Caco-2 (cell line): ENCODE measurements at regions not wholly inside any gene's neighbourhood (a gene's known extent, or its start where the extent isn't known, plus 50 kb on each side); places are given as distances from the start of the nearest gene placed in this dataset.

Source experiments
- BruUV-seq: library from RNA; stranded (reverse); fragments of 400-500 nt; replicated peaks from 2 replicates; lab custom pipeline; 2021; lab: Mats Ljungman, UMichigan
- CTCF ChIA-PET: fragments of 300-600 bp; sonication (Branson Sonifier 250); formaldehyde crosslinking; loops from one replicate; lab custom pipeline; 2022; ENCODE audit warnings: antibody characterized with exemption; lab: Charles Lee
- POLR2A ChIA-PET: fragments of 300-600 bp; sonication (Branson Sonifier 250); formaldehyde crosslinking; loops from one replicate; lab custom pipeline; 2022; ENCODE audit warnings: antibody characterized with exemption; lab: Charles Lee
- DNase-seq, 2 experiments: peaks; one replicate each; pipeline versions ENCODE4 v3.0.0 to v3.0.0-alpha.2; 2020 to 2022
- H3K27me3 ChIP-seq: replicated peaks from 2 replicates; pipeline ENCODE4 v1.6.0; 2011; ENCODE audit warnings: low read length; ENCODE audit not compliant: control insufficient read depth, insufficient read depth
- H3K36me3 ChIP-seq: 2 replicates; pipeline ENCODE4 v1.5.1; 2011; ENCODE audit warnings: low read length; ENCODE audit not compliant: control insufficient read depth, insufficient read depth
- H3K4me1 ChIP-seq: fragments of 250-450 bp; sonication (Bioruptor Pico); 2 replicates; pipeline ENCODE4 v1.5.1; 2020; ENCODE audit warnings: mild to moderate bottlenecking
- H3K4me3 ChIP-seq: 2 replicates; pipeline ENCODE4 v1.5.1; 2011; ENCODE audit warnings: low read depth, mild to moderate bottlenecking, control low read depth, low read length
- H3K9me3 ChIP-seq: fragments of 250-450 bp; sonication (Bioruptor Pico); 2 replicates; pipeline ENCODE4 v1.5.1; 2020; ENCODE audit warnings: mild to moderate bottlenecking, moderate library complexity
- H3K27ac Mint-ChIP-seq: one replicate; pipeline ENCODE4 v1.8.0; 2022; ENCODE audit warnings: mixed read lengths; ENCODE audit not compliant: unreplicated experiment
- H3K27me3 Mint-ChIP-seq: one replicate; pipeline ENCODE4 v1.8.0; 2022; ENCODE audit warnings: mixed read lengths; ENCODE audit not compliant: insufficient read depth, unreplicated experiment
- H3K36me3 Mint-ChIP-seq: one replicate; pipeline ENCODE4 v1.8.0; 2022; ENCODE audit warnings: mild to moderate bottlenecking, mixed read lengths; ENCODE audit not compliant: insufficient read depth, unreplicated experiment
- H3K4me1 Mint-ChIP-seq: one replicate; pipeline ENCODE4 v1.8.0; 2022; ENCODE audit warnings: low read depth, mixed read lengths; ENCODE audit not compliant: unreplicated experiment
- H3K4me3 Mint-ChIP-seq: one replicate; pipeline ENCODE4 v1.8.0; 2022; ENCODE audit warnings: mild to moderate bottlenecking, moderate library complexity, mixed read lengths; ENCODE audit not compliant: unreplicated experiment
- H3K9me3 Mint-ChIP-seq: one replicate; pipeline ENCODE4 v1.8.0; 2022; ENCODE audit warnings: mixed read lengths; ENCODE audit not compliant: unreplicated experiment
- intact Hi-C: fragments of 100-400 bp; cut with micrococcal nuclease; formaldehyde crosslinking; loops from one replicate; pipeline ENCODE4 v1.10.0; 2022; ENCODE audit not compliant: unreplicated experiment
- TF ChIP-seq, protein P1 (sequence below), 2 experiments: fragments of 200-600 bp in 1 of 2; IDR thresholded peaks; 1 replicate in 1 of 2; 2 replicates in 1 of 2; pipeline versions ENCODE4 v1.5.1 to v1.8.0; 2011 to 2022; ENCODE audit warnings: antibody characterized with exemption in 1 of 2, control low read depth in 1 of 2, inconsistent platforms in 1 of 2, low read depth in 1 of 2, low read length in 1 of 2, mild to moderate bottlenecking in 1 of 2, moderate library complexity in 1 of 2; ENCODE audit not compliant: insufficient read depth in 1 of 2, severe bottlenecking in 1 of 2, unreplicated experiment in 1 of 2

DNA sequence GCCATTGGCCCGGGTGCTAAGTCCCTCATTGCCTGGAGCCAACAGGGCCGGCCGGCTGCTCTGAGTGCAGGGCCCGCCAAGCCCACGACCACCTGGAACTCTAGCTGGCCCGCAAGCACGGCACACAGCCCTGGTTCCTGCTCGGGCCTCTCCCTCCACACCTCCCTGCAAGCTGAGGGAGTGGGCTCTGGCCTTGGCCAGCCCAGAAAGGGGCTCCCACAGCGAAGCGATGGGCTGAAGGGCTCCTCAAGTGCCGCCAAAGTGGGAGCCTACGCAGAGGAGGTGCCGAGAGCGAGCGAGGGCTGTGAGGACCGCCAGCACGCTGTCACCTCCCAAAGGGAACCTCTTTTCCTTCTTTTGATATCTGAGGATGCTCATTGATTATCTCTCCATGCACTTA is 283.4 kb downstream of the PRDM2 start:
- H3K4me1 Mint-ChIP-seq: no peaks in the 10 kb centered on the region
- intact Hi-C loops: no loop called here
- H3K36me3 Mint-ChIP-seq: no peaks in the 10 kb centered on the region
- TF ChIP-seq, protein P1, sequence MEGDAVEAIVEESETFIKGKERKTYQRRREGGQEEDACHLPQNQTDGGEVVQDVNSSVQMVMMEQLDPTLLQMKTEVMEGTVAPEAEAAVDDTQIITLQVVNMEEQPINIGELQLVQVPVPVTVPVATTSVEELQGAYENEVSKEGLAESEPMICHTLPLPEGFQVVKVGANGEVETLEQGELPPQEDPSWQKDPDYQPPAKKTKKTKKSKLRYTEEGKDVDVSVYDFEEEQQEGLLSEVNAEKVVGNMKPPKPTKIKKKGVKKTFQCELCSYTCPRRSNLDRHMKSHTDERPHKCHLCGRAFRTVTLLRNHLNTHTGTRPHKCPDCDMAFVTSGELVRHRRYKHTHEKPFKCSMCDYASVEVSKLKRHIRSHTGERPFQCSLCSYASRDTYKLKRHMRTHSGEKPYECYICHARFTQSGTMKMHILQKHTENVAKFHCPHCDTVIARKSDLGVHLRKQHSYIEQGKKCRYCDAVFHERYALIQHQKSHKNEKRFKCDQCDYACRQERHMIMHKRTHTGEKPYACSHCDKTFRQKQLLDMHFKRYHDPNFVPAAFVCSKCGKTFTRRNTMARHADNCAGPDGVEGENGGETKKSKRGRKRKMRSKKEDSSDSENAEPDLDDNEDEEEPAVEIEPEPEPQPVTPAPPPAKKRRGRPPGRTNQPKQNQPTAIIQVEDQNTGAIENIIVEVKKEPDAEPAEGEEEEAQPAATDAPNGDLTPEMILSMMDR (IDR thresholded peaks at IDR 0.05; ENCODE audit: insufficient read depth in 1 of 2, low read depth in 1 of 2, low read length in 1 of 2, severe bottlenecking in 1 of 2, unreplicated experiment in 1 of 2): no peak
- Histone ChIP-seq H3K27me3 (no peaks in the 10 kb centered on the region), H3K36me3 (no peaks in the 10 kb centered on the region), H3K9me3 (no peaks in the 10 kb centered on the region), H3K4me3 (no peak overlapping the region), H3K4me1 (no peaks in the 10 kb centered on the region)
- H3K27me3 Mint-ChIP-seq: no peaks in the 10 kb centered on the region
- peaks cover 9% of the 10 kb centered on the region for H3K9me3 Mint-ChIP-seq
- no peak overlapping the region for H3K27ac Mint-ChIP-seq
- CTCF ChIA-PET: no interaction called here
- no TSS peak for BruUV-seq
- DNase-seq: no peak
- POLR2A ChIA-PET: no interaction called here
- H3K4me3 Mint-ChIP-seq: no peak overlapping the region

DNA sequence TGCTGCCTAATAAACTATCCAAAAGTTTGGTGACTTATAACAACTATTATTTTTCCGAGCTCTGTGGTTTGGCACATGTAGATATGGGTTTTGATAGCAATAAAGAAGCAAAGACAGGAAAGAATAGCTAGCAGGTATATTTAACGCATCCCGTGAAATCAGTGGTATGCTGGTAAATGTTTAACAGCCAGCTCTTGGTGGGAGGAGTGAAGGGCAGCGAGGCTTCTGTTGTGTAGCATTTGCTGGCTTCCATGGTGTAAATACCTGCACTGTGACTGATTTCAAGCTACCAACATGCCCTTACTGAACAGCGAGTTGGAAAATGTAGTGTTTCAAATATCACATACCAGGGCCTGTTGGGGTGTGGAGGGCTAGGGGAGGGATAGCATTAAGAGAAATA is 291.0 kb downstream of the PRDM2 start:
- Mint-ChIP-seq H3K4me1 (no peaks in the 10 kb centered on the region), H3K9me3 (no peaks in the 10 kb centered on the region), H3K4me3 (no peak overlapping the region), H3K27ac (no peak overlapping the region), H3K36me3 (no peaks in the 10 kb centered on the region), H3K27me3 (peaks cover 2% of the 10 kb centered on the region)
- Histone ChIP-seq H3K4me1 (no peaks in the 10 kb centered on the region), H3K27me3 (no peaks in the 10 kb centered on the region), H3K9me3 (no peaks in the 10 kb centered on the region), H3K4me3 (no peak overlapping the region), H3K36me3 (no peaks in the 10 kb centered on the region)
- no peak for DNase-seq
- no TSS peak for BruUV-seq
- ChIA-PET CTCF (no interaction called here), POLR2A (no interaction called here)
- TF ChIP-seq, protein P1 (IDR thresholded peaks at IDR 0.05; ENCODE audit: insufficient read depth in 1 of 2, low read depth in 1 of 2, low read length in 1 of 2, severe bottlenecking in 1 of 2, unreplicated experiment in 1 of 2): no peak
- intact Hi-C loops: no loop called here

DNA sequence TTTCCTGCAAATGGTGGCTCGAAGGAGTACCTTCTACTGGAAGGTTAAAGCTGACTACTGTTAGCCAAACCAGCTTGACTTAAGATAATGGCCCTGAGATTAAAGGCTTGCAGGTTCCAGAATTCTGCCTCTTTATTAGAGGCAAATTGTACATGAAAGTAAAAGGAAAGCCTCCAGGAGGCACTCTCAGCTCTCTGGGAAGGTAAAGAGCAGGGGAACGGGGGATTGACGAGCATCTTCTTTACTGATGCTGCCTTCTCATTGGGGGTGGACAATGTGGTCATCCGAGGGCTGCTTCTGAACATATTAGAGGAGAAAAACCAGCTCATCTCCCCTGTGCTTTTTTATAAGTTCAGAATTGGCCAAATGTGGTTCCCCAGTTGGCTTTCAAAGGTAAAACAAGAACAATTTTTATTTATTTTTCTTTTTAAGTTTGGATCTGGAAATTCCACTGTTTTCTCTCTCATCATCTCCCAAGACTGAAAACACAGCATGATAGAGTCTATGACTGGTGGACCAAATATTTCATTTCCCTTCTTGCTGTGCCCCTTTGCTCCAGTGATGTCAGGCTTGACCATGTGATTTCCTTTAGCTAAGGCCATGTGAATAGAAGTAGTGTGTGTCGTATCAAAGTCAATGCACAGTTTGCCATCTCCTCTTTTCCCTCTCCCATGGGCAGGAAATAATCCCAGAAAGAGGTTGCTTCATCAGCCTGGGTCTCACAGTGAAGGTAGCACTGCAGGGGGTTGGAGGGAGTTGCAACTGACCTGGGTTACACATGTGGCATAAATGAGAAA is 292.7 kb downstream of the PRDM2 start:
- H3K4me1 ChIP-seq: no peaks in the 10 kb centered on the region
- H3K27me3 ChIP-seq: no peaks in the 10 kb centered on the region
- DNase-seq: no peak
- H3K4me3 ChIP-seq: no peak overlapping the region
- Mint-ChIP-seq H3K4me1 (no peaks in the 10 kb centered on the region), H3K9me3 (peaks cover 6% of the 10 kb centered on the region), H3K27ac (no peak overlapping the region), H3K27me3 (peaks cover 2% of the 10 kb centered on the region), H3K36me3 (no peaks in the 10 kb centered on the region), H3K4me3 (no peak overlapping the region)
- intact Hi-C loops: no loop called here
- H3K9me3 ChIP-seq: no peaks in the 10 kb centered on the region
- TF ChIP-seq, protein P1 (IDR thresholded peaks at IDR 0.05; ENCODE audit: insufficient read depth in 1 of 2, low read depth in 1 of 2, low read length in 1 of 2, severe bottlenecking in 1 of 2, unreplicated experiment in 1 of 2): no peak
- POLR2A ChIA-PET: no interaction called here
- no TSS peak for BruUV-seq
- no peaks in the 10 kb centered on the region for H3K36me3 ChIP-seq
- CTCF ChIA-PET: no interaction called here
